ENCODE measurements at regions not wholly inside any gene's neighbourhood (a gene's known extent, or its start where the extent isn't known, plus 50 kb on each side); places are given as distances from the start of the nearest gene placed in this dataset.
"Not testable (repeated sequence)": the region's sequence is repeated elsewhere in the genome, so short reads cannot be mapped to it uniquely, and the experiment has no call there.

- not testable (repeated sequence) for DNase-seq
Observed at GRCh38 chr11:43168241-43168640, 143.6 kb upstream of the API5 start.

GRCh38 chr11:43172477-43172876 is 139.3 kb upstream of the API5 start:
- DNase-seq = no peak

DNA sequence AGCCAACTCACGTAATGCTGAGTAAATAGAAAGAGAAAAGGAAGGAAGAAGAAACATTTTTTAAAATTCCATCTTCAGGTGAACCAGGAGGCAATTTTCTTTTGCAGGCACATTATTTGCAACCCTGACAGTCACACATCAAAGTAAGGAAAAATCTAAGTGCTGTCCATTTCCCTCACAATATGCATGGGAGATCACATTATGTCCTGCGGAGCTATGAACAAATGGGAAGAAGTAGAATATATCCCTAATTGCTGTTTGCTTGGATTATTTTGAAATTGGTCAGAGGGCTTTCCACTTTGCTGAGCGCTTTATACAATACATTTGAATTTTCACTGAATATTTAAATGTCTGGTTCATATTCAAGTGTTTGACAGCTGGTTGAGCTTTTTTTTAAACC is 133.8 kb upstream of the API5 start:
- DNase-seq = no peak

- DNase-seq = not testable (repeated sequence)
Observed at GRCh38 chr11:43194459-43194858, 117.3 kb upstream of the API5 start.

GRCh38 chr11:43197379-43197778 is 114.4 kb upstream of the API5 start:
- peak; percentile 7 for DNase-seq

- DNase-seq = no peak
Observed at GRCh38 chr11:43200031-43200430, 111.8 kb upstream of the API5 start.

DNA sequence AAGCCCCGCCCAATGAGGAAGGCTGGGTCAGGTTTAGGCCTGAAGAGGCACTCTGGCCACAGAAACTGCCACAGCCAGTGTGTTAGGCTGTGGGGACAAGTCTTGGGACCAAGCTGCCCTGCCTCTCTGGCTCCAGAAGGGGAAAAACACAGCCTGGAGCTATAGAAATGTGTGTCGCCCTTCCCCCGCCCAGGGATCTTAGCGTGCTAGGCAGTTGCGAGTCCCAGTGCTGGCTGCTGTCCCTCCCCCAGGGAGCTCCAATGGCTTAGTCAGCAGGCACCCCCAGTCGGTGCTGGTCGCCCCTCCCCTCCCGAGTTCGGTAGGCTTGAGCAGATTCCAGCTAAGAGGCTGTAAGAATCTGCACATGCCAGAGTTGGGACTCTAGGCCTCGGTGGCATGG is 99.5 kb upstream of the API5 start:
- no peak for DNase-seq

GRCh38 chr11:43214471-43214870 is 97.3 kb upstream of the API5 start:
- no peak for DNase-seq

- DNase-seq = no peak
Observed at GRCh38 chr11:43217849-43218248, 93.9 kb upstream of the API5 start.

DNA sequence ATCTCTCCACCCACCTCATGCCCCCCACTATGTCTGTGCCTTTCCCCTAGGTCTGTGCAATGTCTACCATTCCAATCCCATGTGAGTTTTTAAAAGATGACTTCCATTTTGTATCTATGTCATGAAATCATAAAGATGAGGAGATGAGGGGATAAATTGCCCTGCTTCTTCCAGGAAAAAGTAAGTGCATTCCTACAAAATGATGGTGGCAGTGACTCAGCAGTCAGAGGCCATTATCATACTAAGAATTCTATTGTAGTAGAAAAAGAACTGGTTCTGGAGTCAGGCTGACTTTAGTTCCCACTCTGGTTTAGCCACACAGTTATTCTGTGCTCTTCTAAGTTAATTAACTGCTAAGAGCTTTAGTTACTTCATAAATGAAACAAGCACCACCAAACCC is 89.6 kb upstream of the API5 start:
- DNase-seq = no peak

DNA sequence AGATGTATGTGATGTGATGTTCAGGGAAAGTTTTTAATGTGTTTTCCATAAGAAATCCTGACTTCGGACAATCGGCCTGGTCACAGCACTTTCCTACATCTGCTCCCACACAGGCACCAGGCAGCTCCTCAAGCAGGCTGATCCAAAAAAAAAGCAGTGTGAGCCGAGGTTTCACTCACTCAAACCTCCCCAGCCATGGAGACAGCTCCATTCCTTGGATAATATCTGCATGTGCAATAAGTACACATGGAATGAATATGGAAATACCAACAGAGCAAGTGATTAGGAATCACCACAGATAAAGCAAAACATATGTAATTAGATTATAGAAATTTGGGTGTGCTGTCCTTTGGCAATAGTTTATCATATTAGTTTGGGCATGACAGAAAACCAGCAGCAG is 88.8 kb upstream of the API5 start:
- DNase-seq = no peak

- DNase-seq = no peak
Observed at GRCh38 chr11:43234881-43235280, 76.9 kb upstream of the API5 start.

DNA sequence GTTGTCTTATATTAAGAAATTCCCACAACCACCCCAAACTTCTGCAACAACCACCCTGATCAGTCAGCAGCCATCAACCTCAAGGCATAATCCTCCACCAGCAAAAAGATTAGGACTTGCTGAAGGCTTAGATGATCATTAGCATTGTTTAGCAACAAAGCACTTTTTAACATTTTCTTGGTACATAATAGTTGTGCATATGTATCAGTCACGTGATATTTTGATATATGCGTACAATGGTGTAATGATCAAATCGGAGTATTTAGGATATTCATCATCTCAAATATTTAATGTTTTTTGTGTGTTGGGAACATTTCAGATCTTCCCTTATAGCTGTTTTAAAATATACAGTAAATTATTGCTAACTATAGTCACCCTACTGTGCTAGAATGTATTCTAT is 73.5 kb upstream of the API5 start:
- DNase-seq = no peak

- DNase-seq = no peak
Observed at GRCh38 chr11:43239791-43240190, 72.0 kb upstream of the API5 start.

DNA sequence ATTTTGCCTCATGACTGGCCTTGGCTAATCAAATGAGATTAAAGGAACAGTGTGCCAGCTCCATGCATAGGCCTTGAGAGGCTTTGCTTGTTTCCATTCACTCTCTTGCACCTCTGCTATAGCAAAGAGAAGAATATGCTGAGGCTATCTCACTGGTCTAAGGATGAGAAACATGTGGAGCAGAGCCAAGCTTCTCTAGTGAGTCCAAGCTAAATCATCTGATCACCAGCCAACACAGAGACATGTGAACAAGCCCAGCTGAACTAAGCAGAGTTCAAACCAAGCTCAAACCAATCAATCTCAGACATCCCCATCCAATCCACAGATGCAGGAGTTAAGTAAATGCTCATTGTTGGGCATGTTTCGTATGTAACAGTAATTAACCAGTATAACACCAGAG is 69.4 kb upstream of the API5 start:
- no peak for DNase-seq

- DNase-seq = no peak
Observed at GRCh38 chr11:43243927-43244326, 67.9 kb upstream of the API5 start.

DNA sequence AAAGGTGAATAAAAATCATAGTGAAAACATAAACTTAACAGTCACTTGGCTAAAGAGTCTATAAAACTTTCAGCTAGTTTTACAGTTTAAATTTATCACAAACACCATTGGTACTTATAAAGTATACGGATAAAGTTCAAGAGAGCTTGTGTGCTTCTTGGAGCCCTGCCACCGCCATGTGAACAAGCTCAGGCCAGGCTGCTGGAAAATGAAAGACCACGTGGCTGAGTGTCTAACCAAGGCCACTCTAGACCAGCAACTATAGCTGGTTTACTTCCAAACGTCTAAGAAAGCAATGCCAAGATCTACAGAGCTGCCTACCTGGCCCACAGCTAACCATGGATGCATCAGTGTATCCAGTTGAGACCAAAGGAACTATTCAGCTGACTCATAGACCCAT is 66.3 kb upstream of the API5 start:
- DNase-seq = no peak

- no peak for DNase-seq
Observed at GRCh38 chr11:43250309-43250708, 61.5 kb upstream of the API5 start.

- no peak for DNase-seq
Observed at GRCh38 chr11:43261775-43262174, 50.0 kb upstream of the API5 start.

All from hematopoietic multipotent progenitor cell treated with erythropoietin and hydrocortisone succinate and interleukin-3 and kit ligand, for 6 days (in vitro differentiated cells).